Inflammatory macrophage treated with lipopolysaccharide for 4 hours (primary cell): ENCODE measurements at regions not wholly inside any gene's neighbourhood (a gene's known extent, or its start where the extent isn't known, plus 50 kb on each side); places are given as distances from the start of the nearest gene placed in this dataset.
"Not testable (repeated sequence)": the region's sequence is repeated elsewhere in the genome, so short reads cannot be mapped to it uniquely, and the experiment has no call there.

Source experiments
- DNase-seq: peaks from one replicate; pipeline ENCODE4 v3.0.0-alpha.2; 2020

DNA sequence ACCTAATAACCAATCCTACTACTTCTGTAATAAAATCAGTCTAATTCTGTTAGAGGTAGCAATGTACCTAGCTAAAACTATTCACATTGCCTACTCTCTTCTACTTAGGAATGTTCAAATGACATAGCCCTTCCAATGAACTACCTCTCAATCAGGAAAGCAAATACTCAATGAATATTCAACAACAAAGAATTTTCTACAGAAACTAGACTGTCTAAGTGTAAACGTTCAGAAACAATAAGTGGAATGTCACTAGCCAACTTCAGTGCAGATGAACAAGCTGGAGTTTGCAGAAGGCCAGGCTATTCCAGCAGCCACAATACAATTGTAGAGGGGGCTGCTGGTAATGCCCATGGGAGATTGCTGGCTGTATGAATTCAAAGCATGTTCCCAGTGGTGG is 743.2 kb upstream of the CDH10 start:
- DNase-seq: no peak

DNA sequence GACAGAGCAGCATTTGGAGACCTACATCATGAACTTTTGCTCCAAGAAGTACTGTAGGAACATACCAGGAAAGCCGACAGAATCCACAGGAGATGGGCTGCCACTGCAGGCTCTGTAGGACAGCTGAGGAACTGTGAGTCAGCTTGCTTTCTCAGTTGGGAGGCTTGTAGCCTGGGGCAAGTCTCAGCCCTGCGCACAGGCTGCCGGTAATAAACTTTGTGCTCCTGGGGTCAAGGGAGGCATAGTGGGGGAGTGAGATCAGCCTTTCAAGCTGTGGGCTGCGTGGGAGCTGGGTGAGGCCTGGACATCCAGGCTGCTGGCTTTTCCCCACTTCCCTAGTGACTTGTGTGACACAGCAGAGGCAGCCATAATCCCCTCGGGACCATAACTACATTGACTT is 718.0 kb upstream of the CDH10 start:
- DNase-seq: no peak

DNA sequence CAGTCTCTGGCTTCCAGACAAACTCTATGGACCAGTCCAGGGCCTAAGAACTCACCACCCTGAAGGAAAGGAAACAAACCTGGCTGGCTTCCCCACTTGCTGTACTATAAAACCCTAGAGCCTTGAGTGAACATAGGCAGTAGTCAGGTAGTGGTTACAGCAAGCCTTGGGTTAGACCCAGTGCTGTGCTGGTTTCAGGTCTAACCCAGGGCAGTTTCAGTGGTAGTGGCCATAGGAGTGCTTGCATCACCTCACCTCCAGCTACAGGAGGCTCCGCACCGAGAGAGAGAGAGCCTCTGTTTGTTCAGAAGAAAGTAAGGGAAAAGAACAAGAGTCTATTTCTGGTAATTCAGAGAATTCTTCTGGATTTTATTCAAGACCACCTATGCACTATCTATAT is 714.1 kb upstream of the CDH10 start:
- no peak for DNase-seq

DNA sequence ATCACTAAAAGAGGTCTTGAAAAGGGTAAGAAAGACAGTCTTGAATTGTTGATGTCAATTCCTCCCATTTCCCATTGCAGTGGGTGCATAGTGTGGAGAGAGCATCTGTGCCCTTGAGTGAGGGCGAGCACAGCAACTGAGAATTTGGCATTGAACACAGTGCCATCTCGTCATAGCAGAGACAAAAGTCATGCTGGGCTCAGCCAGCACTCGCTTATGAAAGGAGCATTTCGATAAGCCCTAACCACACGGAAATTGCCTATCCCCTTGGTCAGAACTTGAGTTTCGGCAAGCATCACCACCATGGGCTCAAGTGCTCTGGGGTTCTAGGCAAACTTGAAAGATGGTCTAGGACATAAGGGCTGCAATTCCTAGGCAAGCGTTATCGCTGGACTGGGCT is 712.8 kb upstream of the CDH10 start:
- DNase-seq: no peak

DNA sequence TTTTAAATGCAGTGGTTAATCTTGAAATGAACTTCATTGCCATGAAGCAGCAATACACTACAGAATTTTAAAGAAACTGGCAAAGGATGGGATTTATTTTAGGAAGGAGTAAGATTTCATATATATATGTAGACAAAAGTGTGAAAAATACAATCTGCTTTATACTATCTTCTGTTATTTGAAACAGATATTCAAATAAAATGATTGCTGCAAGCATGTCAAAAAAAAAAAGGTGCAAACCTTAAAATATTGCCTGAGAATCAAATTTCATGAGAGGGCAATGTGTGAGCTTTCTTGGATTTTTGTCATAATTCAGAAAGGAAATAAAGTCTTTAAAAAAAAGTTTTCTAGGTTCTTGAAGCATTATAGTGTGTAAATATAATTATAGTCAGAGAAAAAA is 705.0 kb upstream of the CDH10 start:
- DNase-seq: no peak

DNA sequence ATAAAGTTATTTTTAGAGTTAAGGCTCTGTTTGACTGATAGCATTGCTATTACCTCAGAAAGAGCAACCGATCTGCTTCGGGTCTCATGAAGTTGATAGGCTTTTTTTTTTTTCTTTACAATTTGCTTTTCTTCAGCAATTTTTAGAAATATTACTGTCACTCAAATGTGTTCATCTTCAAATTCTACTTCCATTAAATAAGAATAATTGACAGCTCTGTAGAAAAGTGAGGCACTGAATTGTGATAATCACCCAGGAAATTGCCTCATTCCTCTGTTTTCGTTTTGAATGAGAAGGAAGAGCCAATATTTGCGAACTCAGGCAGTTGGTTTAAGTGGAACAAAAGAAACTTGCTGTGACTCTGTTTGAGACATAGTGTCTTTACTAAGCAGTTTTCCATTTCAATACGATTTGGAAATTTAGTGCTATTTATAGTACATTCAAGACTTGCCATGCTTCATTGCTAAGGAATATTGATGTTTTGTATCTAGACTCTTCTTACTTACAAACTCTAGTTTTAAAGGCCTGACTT is 700.5 kb upstream of the CDH10 start:
- DNase-seq: no peak

DNA sequence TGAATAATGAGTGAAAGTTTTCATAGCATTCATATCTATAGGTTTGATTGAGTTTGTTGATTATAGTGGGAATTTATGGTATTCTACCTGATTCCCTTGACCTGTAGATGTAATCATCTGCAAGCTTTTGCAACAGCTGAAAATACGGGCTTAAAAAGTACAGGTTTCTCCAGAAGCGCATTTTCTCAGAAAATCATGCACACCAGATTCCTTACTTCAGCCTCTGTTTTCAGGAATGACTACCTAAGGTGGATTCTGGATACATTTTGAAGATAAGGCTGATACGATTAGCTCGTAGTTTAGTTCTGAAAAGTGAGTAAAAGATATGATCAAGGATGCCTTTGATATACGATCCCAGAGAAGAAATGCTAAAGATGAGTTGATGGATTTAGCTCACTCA is 694.8 kb upstream of the CDH10 start:
- no peak for DNase-seq

DNA sequence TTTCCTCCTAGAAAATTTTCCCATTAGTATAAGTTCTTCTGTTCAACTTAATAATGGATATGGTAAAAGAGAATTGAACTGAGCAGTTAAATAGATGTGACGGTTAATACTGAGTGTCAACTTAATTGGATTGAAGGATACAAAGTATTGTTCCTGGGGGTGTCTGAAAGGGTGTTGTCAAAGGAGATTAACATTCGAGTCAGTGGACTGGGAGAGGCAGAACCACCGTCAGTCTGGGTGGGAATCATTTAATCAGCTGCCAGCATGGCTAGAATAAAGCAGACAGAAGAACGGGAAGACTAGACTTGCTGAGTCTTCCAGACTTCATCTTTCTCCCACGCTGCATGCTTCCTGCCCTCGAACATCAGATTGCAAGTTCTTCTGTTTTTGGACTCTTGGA is 689.6 kb upstream of the CDH10 start:
- DNase-seq: no peak

DNA sequence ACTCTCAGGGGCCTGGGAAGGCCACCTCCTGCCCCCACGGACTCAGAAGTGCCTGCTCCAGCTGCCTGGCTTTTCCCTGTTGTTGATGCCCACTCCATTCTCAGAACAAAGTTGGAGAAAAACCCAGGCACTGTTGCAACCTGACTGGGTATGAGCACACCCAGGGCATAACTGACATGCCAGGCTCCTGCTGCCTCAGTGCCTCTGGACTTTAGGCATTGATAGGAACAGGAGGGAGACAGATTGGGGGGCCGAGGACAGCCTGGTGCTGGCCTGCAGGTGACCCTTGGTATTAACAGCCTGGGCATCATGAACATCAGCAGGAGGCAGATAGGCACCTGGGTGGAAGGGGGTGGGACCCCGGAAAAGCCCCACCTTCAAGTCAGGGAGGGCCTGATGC is 685.9 kb upstream of the CDH10 start:
- DNase-seq: no peak

DNA sequence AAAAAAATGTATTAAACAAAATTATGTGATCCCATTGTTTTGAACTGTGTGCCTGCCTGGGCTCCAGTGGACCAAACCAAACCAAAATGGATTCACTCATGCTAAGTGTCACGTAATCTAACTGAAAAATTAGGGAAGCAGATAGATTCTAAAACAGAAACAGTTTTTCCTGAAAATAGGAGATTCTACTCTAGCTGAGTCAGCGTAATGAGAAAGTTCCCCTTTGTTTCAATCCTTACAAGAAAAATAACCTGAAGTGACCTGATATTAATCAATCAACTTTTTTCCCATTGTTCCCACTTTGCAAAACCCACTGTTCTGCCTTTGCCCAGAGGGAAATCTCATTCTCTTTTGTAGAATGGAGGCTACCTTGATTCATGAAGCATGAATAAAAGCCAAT is 682.4 kb upstream of the CDH10 start:
- no peak for DNase-seq

DNA sequence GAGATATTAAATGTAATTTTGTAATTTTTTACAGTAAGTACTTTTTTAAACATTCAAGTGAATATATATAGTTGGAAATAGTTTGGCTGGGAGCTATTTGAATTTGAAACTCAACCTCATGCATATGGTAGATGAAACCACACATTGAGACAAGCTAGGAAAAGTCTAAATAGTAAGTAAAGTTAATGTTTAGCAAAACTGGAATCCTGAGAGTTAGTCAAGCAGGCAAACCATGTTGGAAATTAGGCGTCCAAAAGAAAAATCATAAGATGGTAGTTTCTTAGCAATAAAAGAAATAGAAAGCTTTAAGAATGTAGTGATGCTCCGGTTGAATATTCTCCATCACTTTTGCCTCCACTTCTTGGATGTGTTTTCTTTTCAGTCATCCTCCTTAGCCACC is 657.1 kb upstream of the CDH10 start:
- DNase-seq: no peak

DNA sequence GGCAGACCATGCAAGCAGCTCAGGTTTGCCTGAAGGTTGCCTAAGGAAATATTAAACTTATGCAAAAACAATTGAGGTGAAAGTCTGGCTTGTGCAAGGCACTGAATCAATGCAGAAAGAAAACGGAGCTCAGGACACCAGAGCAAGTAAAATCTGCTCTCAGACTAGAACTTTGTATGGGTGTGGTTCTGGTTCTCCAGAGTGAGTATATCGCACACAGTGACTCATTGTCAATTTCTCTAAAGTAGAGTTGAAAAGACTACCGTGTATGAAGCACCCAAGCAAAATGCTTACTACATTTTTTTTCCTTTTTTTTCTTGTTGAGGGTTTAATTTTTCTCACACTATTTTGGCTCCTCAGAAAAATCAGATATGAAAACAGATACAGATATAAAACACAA is 650.3 kb upstream of the CDH10 start:
- DNase-seq: no peak

DNA sequence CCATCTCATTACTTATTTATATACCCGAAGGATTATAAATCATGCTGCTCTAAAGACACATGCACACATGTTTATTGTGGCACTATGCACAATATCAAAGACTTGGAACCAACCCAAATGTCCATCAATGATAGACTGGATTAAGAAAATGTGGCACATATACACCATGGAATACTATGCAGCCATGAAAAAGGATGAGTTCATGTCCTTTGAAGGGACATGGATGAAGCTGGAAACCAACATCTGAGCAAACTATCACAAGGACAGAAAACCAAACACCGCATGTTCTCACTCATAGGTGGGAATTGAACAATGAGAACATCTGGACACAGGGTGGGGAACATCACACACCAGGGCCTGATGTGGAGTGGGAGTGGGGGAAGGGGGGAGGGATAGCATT is 645.0 kb upstream of the CDH10 start:
- DNase-seq: not testable (repeated sequence)

DNA sequence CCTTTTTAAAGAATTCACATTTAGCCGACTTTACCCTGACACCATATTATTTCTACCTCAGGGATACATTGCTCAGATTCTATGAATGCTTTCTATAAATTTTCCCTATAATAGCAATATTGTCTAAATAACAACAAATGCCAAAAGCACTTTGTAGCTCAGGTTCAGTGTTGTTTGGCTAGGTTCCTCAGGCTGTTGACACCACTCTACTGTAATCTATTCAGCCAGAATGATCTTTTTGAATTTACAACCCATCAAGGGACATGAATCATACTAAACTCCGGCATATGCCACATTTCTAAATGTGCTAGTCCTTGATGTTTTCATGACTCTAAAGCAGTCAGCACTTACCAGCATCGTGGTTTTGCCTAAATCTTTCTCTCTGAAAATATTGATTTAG is 641.5 kb upstream of the CDH10 start:
- DNase-seq: no peak

DNA sequence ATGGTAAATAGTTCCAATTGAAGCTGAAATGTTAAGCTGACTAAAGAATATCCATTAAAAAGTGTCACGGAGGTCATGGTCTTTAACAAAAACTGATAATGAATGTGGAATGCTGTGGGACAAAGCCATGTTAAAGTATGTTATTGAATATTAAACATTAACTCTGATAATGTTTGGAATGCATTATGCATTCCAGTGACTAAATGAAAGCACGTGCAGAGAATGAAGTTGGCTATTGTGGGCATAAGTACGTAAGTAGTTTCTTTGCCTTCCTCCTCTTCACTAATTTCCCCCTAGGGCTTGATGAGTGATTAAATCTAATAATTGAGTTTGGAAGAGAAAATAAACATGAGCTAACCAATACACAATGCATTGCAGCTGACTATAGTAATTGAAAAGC is 640.4 kb upstream of the CDH10 start:
- DNase-seq: no peak

DNA sequence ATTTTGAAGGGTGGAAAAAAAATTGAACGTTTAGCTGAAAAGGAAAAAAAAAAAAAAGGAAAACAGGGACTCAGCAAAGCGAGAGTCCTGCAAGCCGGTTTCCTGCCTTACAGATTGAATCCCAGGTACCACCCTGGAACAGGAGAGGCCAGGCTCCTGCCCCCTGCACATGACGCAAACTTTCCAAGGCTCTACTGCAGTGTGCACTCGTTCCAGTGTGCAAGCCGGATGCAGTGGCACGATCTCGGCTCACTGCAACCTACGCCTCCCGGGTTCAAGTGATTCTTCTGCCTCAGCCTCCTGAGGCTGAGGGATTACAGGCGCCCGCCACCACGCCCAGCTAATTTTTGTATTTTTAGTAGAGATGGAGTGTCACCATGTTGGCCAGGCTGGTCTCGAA is 618.7 kb upstream of the CDH10 start:
- not testable (repeated sequence) for DNase-seq

DNA sequence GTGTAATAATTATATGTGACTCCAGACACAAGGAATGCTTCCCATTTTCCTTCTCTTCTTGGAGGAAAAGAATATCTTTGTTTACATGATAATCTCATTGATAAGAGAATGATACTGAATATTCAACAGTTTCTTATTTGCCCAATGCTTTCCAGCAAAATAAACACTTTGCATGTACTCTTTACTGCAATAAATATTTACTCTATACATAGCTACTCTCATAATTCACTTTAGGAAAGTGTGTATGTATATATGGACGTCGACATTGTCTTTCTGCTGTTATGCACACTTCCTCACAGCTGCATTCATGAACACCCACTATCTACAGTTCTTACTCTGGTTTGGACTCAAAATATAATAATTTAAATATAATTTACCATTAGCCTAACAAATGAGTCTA is 617.4 kb upstream of the CDH10 start:
- no peak for DNase-seq

DNA sequence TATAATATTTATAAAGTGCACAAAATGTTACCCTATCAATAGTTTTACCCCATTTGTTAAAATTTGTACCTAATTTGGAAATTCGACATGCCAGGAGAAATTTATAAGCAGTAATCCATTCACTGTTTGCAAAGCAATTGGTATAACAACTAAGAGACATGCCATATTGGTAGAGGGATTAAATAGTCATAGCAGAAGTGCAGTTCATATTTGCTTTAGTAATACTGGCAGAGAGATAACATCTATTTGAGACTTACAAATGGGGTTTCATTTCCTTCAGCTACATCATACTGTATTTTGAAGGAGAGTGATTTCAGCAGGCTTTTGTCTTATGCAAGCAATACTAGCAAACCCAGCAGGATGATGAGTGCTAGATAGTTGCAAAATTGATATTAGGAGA is 610.4 kb upstream of the CDH10 start:
- no peak for DNase-seq

DNA sequence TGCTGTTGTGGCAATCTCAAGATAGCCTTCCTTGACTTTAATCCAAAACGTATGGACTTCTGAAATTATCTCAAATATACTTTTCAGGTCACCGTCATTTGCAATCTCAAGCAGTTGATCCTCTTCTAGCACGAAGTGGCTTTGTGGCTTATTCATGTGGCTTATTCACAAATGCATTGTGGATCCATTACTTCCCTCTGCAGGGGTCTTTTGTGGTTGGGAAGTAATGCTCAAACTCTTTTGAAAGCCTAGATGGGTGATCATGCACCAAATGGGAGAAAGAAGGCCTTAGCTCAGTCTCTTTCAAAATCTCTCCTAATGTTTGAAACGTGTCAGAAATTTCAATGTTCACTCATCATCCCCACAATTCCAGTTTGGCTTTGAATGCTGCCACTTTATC is 597.2 kb upstream of the CDH10 start:
- DNase-seq: no peak

DNA sequence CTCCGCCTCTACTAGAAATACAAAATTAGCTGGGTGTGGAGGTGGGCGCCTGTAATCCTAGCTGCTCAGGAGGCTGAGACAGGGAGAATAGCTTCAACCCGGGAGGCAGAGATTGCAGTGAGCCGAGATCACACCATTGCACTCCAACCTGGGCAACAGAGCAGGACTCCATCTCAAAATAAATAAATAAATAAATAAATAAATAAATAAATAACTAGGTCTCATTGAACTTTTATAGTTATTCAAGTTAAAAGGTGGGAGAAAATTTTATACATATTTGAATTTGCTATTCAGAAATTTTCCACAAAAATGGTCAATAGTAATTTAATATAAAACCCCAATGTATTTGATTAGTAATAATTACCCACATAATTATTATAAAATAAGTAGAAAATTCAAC is 593.9 kb upstream of the CDH10 start:
- DNase-seq: not testable (repeated sequence)

DNA sequence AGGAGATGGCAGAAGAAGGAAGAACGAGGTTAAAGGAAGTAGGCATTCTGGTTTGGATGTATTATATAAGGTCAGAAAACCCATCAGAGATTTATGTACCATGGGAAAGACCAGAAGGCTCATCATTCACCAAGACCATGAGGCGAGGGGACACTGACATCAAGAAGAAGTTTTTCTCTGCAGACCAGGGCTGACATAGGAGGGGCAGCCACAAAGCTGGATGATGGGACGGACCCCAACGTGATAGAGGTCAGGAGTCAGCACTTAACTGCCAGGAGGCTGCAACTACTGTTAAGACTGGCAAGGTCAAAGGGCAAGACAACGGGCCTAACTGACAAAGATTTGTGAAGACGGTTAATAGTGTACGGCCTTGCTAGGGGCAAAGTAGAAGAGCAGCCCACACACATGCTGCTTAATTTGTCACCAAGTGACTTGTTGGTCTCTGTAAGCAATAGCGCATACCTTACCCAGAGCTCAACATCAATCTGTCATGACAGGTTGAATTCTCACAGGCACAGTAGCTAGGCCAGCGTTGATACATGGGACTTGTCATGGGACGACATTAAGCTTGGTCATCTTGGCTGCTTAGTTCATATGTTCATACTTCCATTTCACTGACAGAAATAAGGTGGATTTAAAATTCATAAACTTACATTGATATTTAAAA is 579.7 kb upstream of the CDH10 start:
- DNase-seq: no peak

DNA sequence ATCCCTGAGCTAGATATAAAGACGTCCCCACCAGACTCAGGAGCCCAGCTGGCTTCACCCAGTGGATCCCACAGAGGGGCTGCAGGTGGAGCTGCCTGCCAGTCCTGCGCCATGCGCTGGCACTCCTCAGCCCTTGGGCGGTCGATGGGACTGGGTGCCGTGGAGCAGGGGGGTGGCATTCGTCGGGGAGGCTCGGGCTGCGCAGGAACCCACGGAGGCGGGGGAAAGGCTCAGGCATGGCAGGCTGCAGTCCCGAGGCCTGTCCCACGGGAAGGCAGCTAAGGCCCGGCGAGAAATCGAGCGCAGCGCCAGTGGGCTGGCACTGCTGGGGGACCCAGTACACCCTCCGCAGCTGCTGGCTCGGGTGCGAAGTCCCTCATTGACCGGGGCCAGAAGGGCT is 555.1 kb upstream of the CDH10 start:
- DNase-seq: not testable (repeated sequence)

DNA sequence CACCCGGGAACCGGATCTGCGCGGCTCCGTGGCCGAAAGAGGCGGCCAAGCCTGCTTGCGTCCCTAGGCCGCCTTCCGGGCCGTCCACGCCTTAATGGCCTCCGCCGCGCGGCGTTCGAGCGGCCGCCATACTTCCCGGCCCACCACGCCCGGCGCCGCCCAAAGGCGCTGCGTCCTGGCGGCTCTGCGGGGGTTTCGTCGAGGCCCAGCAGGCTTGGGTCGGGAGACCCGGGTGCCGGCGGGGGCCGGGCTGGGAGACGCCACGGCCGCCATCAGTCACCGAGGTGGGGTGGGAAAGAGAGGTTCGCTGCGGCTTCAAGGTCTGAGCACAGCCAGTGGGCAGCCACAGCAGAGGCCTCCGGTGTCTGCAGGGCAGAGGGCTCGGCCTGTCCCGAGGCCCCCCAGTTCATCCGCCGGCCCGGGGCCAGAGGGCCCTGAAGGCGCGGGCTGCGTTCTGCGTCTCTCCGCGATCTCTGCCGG is 545.8 kb upstream of the CDH10 start:
- DNase-seq: no peak

DNA sequence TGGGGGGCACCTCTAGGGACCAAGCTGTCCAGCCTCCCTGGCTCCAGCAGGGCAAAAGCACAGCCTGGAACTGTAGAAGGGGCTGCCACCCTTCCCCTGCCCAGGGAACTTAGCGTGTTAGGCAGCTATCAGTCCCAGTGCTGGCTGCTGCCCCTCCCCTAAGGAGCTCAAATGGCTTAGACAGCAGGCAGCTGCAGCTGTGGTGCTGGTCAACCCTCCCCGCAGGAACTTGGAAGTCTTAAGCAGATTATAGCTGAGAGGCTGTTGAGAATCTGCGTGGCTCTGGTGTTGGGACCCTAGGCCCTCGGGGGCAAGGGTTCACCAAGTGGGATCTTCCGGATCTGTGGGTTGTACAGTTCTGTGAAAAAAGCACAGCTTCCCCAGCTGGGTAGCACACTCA is 536.5 kb upstream of the CDH10 start:
- DNase-seq: no peak

DNA sequence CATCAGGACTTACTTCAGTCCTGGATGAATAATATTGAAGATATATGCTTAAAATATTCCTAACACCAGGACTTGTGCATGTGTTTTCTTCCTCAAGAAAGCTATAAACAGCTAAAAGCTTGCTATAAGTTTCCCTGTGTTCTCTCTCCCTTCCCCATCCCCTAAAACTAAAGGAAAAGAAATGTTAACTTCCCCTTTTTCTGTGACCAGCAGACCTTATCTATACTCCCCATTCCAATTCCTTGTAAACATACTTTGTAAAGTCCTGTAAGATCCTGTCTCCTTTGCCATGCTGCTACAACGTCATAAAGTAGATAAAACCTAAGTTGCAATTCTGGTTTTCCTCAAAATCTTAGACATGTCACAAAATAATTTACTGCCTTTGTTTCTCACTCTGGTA is 517.8 kb upstream of the CDH10 start:
- not testable (repeated sequence) for DNase-seq
